Esophagus squamous epithelium (tissue), 5 donors: ENCODE measurements at regions not wholly inside any gene's neighbourhood (a gene's known extent, or its start where the extent isn't known, plus 50 kb on each side); places are given as distances from the start of the nearest gene placed in this dataset.

ENCODE experiments used
- DNase-seq: peaks from one replicate; lab custom pipeline; 2025; lab: John Stamatoyannopoulos, UW
- H3K27ac ChIP-seq, 4 donors: fragments of 200-600 bp; sonication (generic); one replicate each; pipeline ENCODE4 v1.5.1; 2016 to 2019; ENCODE audit warnings: mild to moderate bottlenecking in 1 of 4
- H3K27me3 ChIP-seq, 4 donors: fragments of 200-600 bp; sonication (generic); 1 replicate in 3 of 4; 2 replicates in 1 of 4; pipeline versions ENCODE4 v1.5.1 to v1.6.0; 2017 to 2021; ENCODE audit warnings: antibody characterized with exemption in 1 of 4
- H3K36me3 ChIP-seq, 3 donors: fragments of 200-600 bp; sonication (generic); one replicate each; pipeline ENCODE4 v1.5.1; 2016 to 2019
- H3K4me1 ChIP-seq, 3 donors: fragments of 200-600 bp; sonication (generic); one replicate each; pipeline ENCODE4 v1.5.1; 2017 to 2019
- H3K4me3 ChIP-seq, 4 donors: fragments of 200-600 bp; sonication (generic); 1 replicate in 3 of 4; 2 replicates in 1 of 4; pipeline ENCODE4 v1.5.1; 2016 to 2019; ENCODE audit warnings: mild to moderate bottlenecking in 2 of 4, moderate library complexity in 1 of 4
- H3K9me3 ChIP-seq, 3 donors: fragments of 200-600 bp; sonication (generic); one replicate each; pipeline ENCODE4 v1.5.1; 2016 to 2019
- CTCF ChIP-seq, 6 experiments: fragments of 450-650 bp in 4 of 6; fragments of 200-600 bp in 2 of 6; sonication (generic) in 2 of 6; IDR thresholded peaks; one replicate each; pipeline ENCODE4 v1.5.1; 2016 to 2019; ENCODE audit warnings: antibody characterized with exemption in 6 of 6, mild to moderate bottlenecking in 4 of 6, moderate library complexity in 4 of 6
- POLR2A ChIP-seq, 4 donors: fragments of 450-650 bp; IDR thresholded peaks; one replicate each; pipeline ENCODE4 v1.6.1; 2017; ENCODE audit warnings: antibody characterized with exemption in 4 of 4, mild to moderate bottlenecking in 4 of 4, moderate library complexity in 3 of 4
- WGBS, 2 donors: methylation state at CpG; one replicate each; pipeline ENCODE4 v1.1.5; 2018; 5-methylcytosine and 5-hydroxymethylcytosine counted together
- intact Hi-C: fragments of 100-400 bp; cut with DNase I; formaldehyde crosslinking; loops from one replicate; pipeline ENCODE4 v1.15.0; 2022
- donor health status: DM: yes; HTN: yes; CAD: no.

GRCh38 chrX:68916891-68917290 lies 88.1 kb downstream of the EFNB1 start:
- intact Hi-C loops, result no loop called here
- Histone ChIP-seq H3K36me3 (no peaks in the 10 kb centered on the region), H3K4me1 (no peaks in the 10 kb centered on the region), H3K27me3 (no peaks in the 10 kb centered on the region), H3K27ac (no peak overlapping the region), H3K9me3 (no peaks in the 10 kb centered on the region), H3K4me3 (no peak overlapping the region)
- TF ChIP-seq POLR2A (IDR thresholded peaks at IDR 0.05) (no peak), CTCF (IDR thresholded peaks at IDR 0.05) (no peak)
- 67% methylated on average over 2 of the region's 8 CpGs; no CpG with 5 or more reads in 1 of the 2 donors for WGBS, 2 donors
- DNase-seq, result no peak

- intact Hi-C loops, result no loop called here
- Histone ChIP-seq H3K4me1 (no peaks in the 10 kb centered on the region), H3K9me3 (no peaks in the 10 kb centered on the region), H3K4me3 (no peak overlapping the region), H3K27ac (no peak overlapping the region), H3K27me3 (no peaks in the 10 kb centered on the region), H3K36me3 (no peaks in the 10 kb centered on the region)
- no peak for DNase-seq
- TF ChIP-seq POLR2A (IDR thresholded peaks at IDR 0.05) (no peak), CTCF (IDR thresholded peaks at IDR 0.05) (no peak)
- WGBS, 2 donors, result 51% methylated on average over 2 of the region's 2 CpGs; no CpG with 5 or more reads in 1 of the 2 donors
These were observed 87.0 kb downstream of the EFNB1 start for GRCh38 chrX:68915778-68916177.

DNA sequence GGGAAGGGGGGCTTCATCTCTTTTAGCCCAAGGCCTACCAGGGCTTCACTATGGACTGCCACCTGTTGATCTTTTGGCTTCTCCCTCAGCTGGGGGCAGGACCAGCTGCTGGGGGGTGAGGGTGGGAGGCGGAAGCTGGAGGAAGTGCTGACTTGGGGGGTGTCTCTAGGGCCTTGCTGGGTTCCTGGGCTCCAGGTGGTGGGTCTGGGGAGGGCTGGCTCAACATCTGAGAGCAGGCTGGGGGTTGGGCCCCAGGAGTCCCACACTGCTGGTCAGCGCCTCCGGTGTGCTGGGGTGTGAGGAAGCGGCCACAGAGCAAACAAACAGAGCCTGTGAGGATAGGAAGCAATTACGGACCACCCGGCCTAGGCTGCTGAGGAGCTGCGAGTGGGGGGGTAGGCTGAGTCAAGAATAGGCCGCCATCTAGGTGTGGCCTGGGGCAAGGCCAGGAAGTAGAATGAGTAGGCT lies 85.7 kb downstream of the EFNB1 start:
- no peaks in the 10 kb centered on the region for H3K4me1 ChIP-seq
- WGBS, 2 donors, result 75 to 80% methylated on average over 1 to 4 of the region's 8 CpGs
- DNase-seq, result no peak
- no peaks in the 10 kb centered on the region for H3K9me3 ChIP-seq
- TF ChIP-seq POLR2A (IDR thresholded peaks at IDR 0.05) (no peak), CTCF (IDR thresholded peaks at IDR 0.05) (no peak)
- H3K27me3 ChIP-seq, result no peaks in the 10 kb centered on the region
- intact Hi-C loops, result no loop called here
- no peak overlapping the region for H3K27ac ChIP-seq
- H3K4me3 ChIP-seq, result no peak overlapping the region
- H3K36me3 ChIP-seq, result no peaks in the 10 kb centered on the region

DNA sequence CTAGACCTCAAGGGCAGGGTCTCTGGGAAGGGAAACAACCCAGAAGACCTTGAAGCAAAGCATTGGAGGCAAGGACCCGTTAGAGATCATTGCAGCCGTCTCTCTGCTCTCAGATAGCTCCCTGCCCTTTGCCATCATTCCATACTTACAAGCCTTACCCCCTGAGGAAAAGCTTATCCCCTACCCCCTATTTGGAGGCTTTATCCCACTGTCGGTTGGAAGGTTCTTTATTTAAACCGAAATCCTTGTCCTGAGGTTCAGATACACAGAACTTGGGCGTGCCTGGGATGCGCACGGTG lies 84.4 kb downstream of the EFNB1 start:
- WGBS, 2 donors, result 51 to 100% methylated on average over 1 to 3 of the region's 7 CpGs
- DNase-seq, result no peak
- no peak overlapping the region for H3K4me3 ChIP-seq
- H3K9me3 ChIP-seq, result no peaks in the 10 kb centered on the region
- no peaks in the 10 kb centered on the region for H3K36me3 ChIP-seq
- TF ChIP-seq CTCF (IDR thresholded peaks at IDR 0.05), result no peak
- no peak for TF ChIP-seq POLR2A (IDR thresholded peaks at IDR 0.05)
- H3K4me1 ChIP-seq, result no peaks in the 10 kb centered on the region
- H3K27ac ChIP-seq, result no peak overlapping the region
- no peaks in the 10 kb centered on the region for H3K27me3 ChIP-seq
- intact Hi-C loops, result no loop called here

GRCh38 chrX:68912113-68912512 lies 83.3 kb downstream of the EFNB1 start:
- no peak for DNase-seq
- H3K36me3 ChIP-seq, result no peaks in the 10 kb centered on the region
- intact Hi-C loops, result no loop called here
- no peak overlapping the region for H3K4me3 ChIP-seq
- TF ChIP-seq CTCF (IDR thresholded peaks at IDR 0.05) (no peak), POLR2A (IDR thresholded peaks at IDR 0.05) (no peak)
- no peaks in the 10 kb centered on the region for H3K27me3 ChIP-seq
- no peak overlapping the region for H3K27ac ChIP-seq
- no peaks in the 10 kb centered on the region for H3K9me3 ChIP-seq
- 44 to 65% methylated on average over 3 to 13 of the region's 26 CpGs for WGBS, 2 donors
- no peaks in the 10 kb centered on the region for H3K4me1 ChIP-seq
